ENCODE measurements at regions not wholly inside any gene's neighbourhood (a gene's known extent, or its start where the extent isn't known, plus 50 kb on each side); places are given as distances from the start of the nearest gene placed in this dataset.

- H2BK20ac ChIP-seq (ENCODE audit: low read length), result no peak overlapping the region
- no peak overlapping the region for H2BK5ac ChIP-seq (ENCODE audit: low read depth, low read length)
- H2BK12ac ChIP-seq (ENCODE audit: low read depth, low read length), result no peak overlapping the region
- no peak overlapping the region for H3K4ac ChIP-seq (replicated peaks; ENCODE audit: insufficient read length, low read depth, low read length)
- H3K9me3 ChIP-seq (ENCODE audit: insufficient read depth in 2 of 2, low read depth in 1 of 2, low read length in 1 of 2), result 0 out of 4 replicates have a peak, but pooled peaks cover 0 to 2% of the 10 kb centered on the region in 2 experiments
- no peaks in the 10 kb centered on the region for H3K23me2 ChIP-seq (ENCODE audit: low read depth, low read length)
- no peak overlapping the region for H2BK15ac ChIP-seq (ENCODE audit: low read length)
- H3K4me1 ChIP-seq (replicated peaks in 1 of 4; ENCODE audit: control insufficient read depth in 3 of 4, insufficient read depth in 4 of 4, low read length in 3 of 4), result no peaks in the 10 kb centered on the region
- FAIRE-seq, result no peak
- no peak overlapping the region for H3K4me2 ChIP-seq (ENCODE audit: insufficient read depth in 1 of 2, low read depth in 2 of 2, low read length in 2 of 2)
- H2BK120ac ChIP-seq (replicated peaks; ENCODE audit: low read depth, low read length), result no peak overlapping the region
- CTCF ChIA-PET (ENCODE audit: partially characterized antibody), result interaction anchor here (0.7 kb wide), 1 partner anchor 8 kb away, joined by 4 read pairs; no protein-coding TSS in a partner anchor
- H4K5ac ChIP-seq (ENCODE audit: insufficient read length, low read depth, low read length), result no peak overlapping the region
- no peak overlapping the region for H3K27ac ChIP-seq (ENCODE audit: low read depth, low read length)
- no peak overlapping the region for H3K9ac ChIP-seq (replicated peaks in 1 of 4; ENCODE audit: extremely low read depth in 1 of 4, low read depth in 3 of 4, low read length in 3 of 4)
- H3K18ac ChIP-seq (ENCODE audit: extremely low read depth, low read length), result no peak overlapping the region
- no peaks in the 10 kb centered on the region for H3K36me3 ChIP-seq (ENCODE audit: control insufficient read depth in 2 of 4, insufficient read depth in 4 of 4, low read length in 3 of 4)
- H3K79me2 ChIP-seq (ENCODE audit: control insufficient read depth in 1 of 2, insufficient read depth in 2 of 2, low read length in 2 of 2), result no peaks in the 10 kb centered on the region
- H3K56ac ChIP-seq (replicated peaks; ENCODE audit: insufficient read length, low read depth, low read length), result no peak overlapping the region
- POLR2A ChIA-PET (ENCODE audit: partially characterized antibody), result no interaction called here
- no peak overlapping the region for H3K4me3 ChIP-seq (ENCODE audit: extremely low read depth in 1 of 4, insufficient read depth in 2 of 4, low read depth in 3 of 4, low read length in 4 of 4)
- H3K14ac ChIP-seq (ENCODE audit: insufficient read length), result no peak overlapping the region
- no peaks in the 10 kb centered on the region for H3K27me3 ChIP-seq (replicated peaks in 1 of 4; ENCODE audit: control insufficient read depth in 3 of 4, extremely low read depth in 1 of 4, insufficient read depth in 3 of 4, low read length in 3 of 4)
- no peaks in the 10 kb centered on the region for H3K79me1 ChIP-seq (ENCODE audit: low read depth, low read length)
- H4K8ac ChIP-seq (ENCODE audit: extremely low read depth, insufficient read depth, low read length), result no peak overlapping the region
- no peak overlapping the region for H3K23ac ChIP-seq (ENCODE audit: insufficient read length)
- 82% methylated on average over 4 of the region's 4 CpGs; no CpG with 5 or more reads in 1 of the 2 experiments for WGBS, 2 experiments (ENCODE audit: extremely low coverage in 1 of 2, insufficient coverage in 1 of 2, insufficient read length in 1 of 2, insufficient replicate concordance in 2 of 2, low coverage in 1 of 2, low lambda C conversion rate in 2 of 2, missing lambda C conversion rate in 1 of 2)
- H4K91ac ChIP-seq (replicated peaks; ENCODE audit: insufficient read length, low read length), result no peak overlapping the region
- H2AFZ ChIP-seq (ENCODE audit: low read length), result no peak overlapping the region
- no peaks in the 10 kb centered on the region for H4K20me1 ChIP-seq (replicated peaks in 1 of 2; ENCODE audit: control insufficient read depth in 1 of 2, insufficient read depth in 2 of 2, low read length in 2 of 2)
- no peak for DNase-seq (ENCODE audit: low read depth in 1 of 2, low spot score in 2 of 2)
- H2AK5ac ChIP-seq (ENCODE audit: low read depth, low read length), result no peak overlapping the region
- TF ChIP-seq E2F6 (IDR thresholded peaks at IDR 0.05), result no peak
- no peak for TF ChIP-seq BRCA1 (IDR thresholded peaks at IDR 0.05; ENCODE audit: low read depth, low read length)
- no peak for TF ChIP-seq YY1 (IDR thresholded peaks at IDR 0.05; ENCODE audit: low read depth, low read length)
- TF ChIP-seq USF2 (IDR thresholded peaks at IDR 0.05; ENCODE audit: low read length), result no peak
- TF ChIP-seq RAD21 (IDR thresholded peaks at IDR 0.05 in 1 of 2, conservative IDR thresholded peaks at IDR 0.05 in 1 of 2; ENCODE audit: low read depth in 2 of 2, low read length in 2 of 2), result no peak
- TF ChIP-seq POLR2AphosphoS5 (IDR thresholded peaks at IDR 0.05; ENCODE audit: low read depth, low read length), result no peak
- TF ChIP-seq ASH2L (IDR thresholded peaks at IDR 0.05; ENCODE audit: low read length), result no peak
- no peak for TF ChIP-seq JUND (IDR thresholded peaks at IDR 0.05; ENCODE audit: low read length)
- TF ChIP-seq CHD1 (IDR thresholded peaks at IDR 0.05; ENCODE audit: low read depth, low read length), result no peak
- no peak for TF ChIP-seq FOSL1 (IDR thresholded peaks at IDR 0.05; ENCODE audit: insufficient read depth, low read depth, low read length)
These were observed 448.4 kb downstream of the DAD1 start for GRCh38 chr14:22140633-22141032.
